ENCODE measurements at regions not wholly inside any gene's neighbourhood (a gene's known extent, or its start where the extent isn't known, plus 50 kb on each side); places are given as distances from the start of the nearest gene placed in this dataset.

DNA sequence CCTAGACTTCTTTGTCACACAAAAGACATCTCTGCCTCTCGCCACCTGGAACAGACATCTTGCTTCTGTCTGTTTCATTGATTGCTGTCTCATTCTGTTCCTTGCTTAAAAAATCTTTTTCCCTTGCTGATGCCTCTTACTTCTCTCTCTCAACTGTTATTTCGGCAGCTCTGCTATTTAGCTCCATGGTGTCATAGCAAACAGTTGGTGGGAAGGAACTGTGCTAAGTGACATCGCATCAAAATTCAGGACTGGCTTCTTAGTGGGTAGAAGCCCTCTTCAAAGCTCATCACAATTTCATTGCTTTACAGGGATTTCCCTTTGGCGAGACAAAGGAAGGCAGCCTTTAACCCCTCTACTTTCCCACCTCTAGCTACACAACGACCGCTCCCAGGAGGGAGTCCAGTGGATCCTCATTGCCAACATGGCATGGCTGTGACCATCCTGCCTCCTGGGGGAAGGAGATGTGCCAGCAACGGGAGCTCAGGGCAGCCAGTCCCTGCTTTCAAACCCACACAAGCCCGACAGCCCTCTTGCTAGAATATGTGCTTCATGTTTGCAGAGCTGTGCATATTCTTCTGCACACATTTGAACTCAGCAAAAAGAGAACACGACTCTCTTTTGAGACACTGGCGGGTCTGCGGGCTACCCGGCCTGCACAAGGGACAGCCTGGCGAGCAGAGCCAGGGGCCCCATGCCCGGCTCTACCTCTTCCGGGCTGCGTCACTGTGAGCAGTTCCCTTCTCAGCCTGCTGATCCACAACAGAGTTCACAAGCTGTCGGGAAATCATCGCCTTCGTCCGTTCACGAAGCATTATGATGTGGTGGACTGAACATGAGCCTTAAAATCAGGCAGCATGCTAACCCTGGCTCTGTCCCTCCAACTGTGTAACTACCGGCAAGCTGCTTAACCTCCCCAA is 51.1 kb upstream of the JAM3 start:
- Histone ChIP-seq H3K27me3 (ENCODE audit: control insufficient read depth, insufficient read depth, low read length) (peaks cover 20% of the 10 kb centered on the region), H2AFZ (replicated peaks; ENCODE audit: low read length, poor library complexity) (no peak overlapping the region), H3K9ac (ENCODE audit: low read depth, low read length) (no peak overlapping the region), H2AK5ac (ENCODE audit: low read depth, low read length) (no peak overlapping the region), H3K4ac (ENCODE audit: low read depth, low read length) (no peak overlapping the region), H3K36me3 (ENCODE audit: control insufficient read depth, insufficient read depth, low read length) (no peaks in the 10 kb centered on the region), H3K79me1 (ENCODE audit: low read depth in 1 of 2, low read length in 2 of 2) (no peaks in the 10 kb centered on the region), H4K8ac (ENCODE audit: low read depth in 2 of 2, low read length in 2 of 2) (no peak overlapping the region), H3K23ac (ENCODE audit: low read depth, low read length) (no peak overlapping the region), H3K4me1 (ENCODE audit: control insufficient read depth, insufficient read depth, low read length) (no peaks in the 10 kb centered on the region), H3K14ac (replicated peaks; ENCODE audit: low read depth, low read length) (no peak overlapping the region), H2AK9ac (replicated peaks; ENCODE audit: low read depth, low read length, poor library complexity) (no peak overlapping the region), H3K9me3 (ENCODE audit: control insufficient read depth, insufficient read depth, low read length) (no peaks in the 10 kb centered on the region), H3K56ac (ENCODE audit: extremely low read depth, insufficient read depth, low read length) (no peak overlapping the region), H2BK5ac (ENCODE audit: low read depth, low read length, poor library complexity, severe bottlenecking) (no peak overlapping the region), H4K91ac (ENCODE audit: insufficient read depth, low read depth, low read length) (no peak overlapping the region), H2BK15ac (ENCODE audit: low read depth, low read length) (no peak overlapping the region), H3K27ac (ENCODE audit: insufficient read depth, low read length) (no peak overlapping the region), H3K18ac (ENCODE audit: low read depth, low read length) (no peak overlapping the region), H4K5ac (ENCODE audit: low read depth, low read length) (no peak overlapping the region), H2BK120ac (ENCODE audit: low read depth, low read length) (no peak overlapping the region), H3K4me3 (ENCODE audit: insufficient read depth, low read depth, low read length) (no peak overlapping the region), H3K9me1 (ENCODE audit: insufficient read depth, low read length) (no peaks in the 10 kb centered on the region), H4K20me1 (ENCODE audit: insufficient read depth, low read length) (no peaks in the 10 kb centered on the region), H2BK20ac (ENCODE audit: low read depth, low read length) (no peak overlapping the region), H3K4me2 (ENCODE audit: low read depth, low read length) (no peak overlapping the region)
- dilution Hi-C loops (cut with HindIII; ENCODE audit: low sequenced_read_pairs, unreplicated experiment) (no loop called here), intact Hi-C loops (cut with micrococcal nuclease) (no loop called here), in situ Hi-C loops (cut with MboI; ENCODE audit: low sequenced_read_pairs) (no loop called here)
- DNase-seq = no peak
- no peak for TF ChIP-seq RFX5 (IDR thresholded peaks at IDR 0.05; ENCODE audit: low read depth, low read length)
- TF ChIP-seq MAFK (IDR thresholded peaks at IDR 0.05; ENCODE audit: low read depth, low read length) = no peak
- TF ChIP-seq, protein P1, sequence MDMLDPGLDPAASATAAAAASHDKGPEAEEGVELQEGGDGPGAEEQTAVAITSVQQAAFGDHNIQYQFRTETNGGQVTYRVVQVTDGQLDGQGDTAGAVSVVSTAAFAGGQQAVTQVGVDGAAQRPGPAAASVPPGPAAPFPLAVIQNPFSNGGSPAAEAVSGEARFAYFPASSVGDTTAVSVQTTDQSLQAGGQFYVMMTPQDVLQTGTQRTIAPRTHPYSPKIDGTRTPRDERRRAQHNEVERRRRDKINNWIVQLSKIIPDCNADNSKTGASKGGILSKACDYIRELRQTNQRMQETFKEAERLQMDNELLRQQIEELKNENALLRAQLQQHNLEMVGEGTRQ (IDR thresholded peaks at IDR 0.05; ENCODE audit: low read depth, low read length) = no peak
- no peak for TF ChIP-seq CHD1 (IDR thresholded peaks at IDR 0.05; ENCODE audit: low read depth, low read length)
- no peak for TF ChIP-seq FOS (IDR thresholded peaks at IDR 0.05; ENCODE audit: low read depth, low read length)
- TF ChIP-seq, protein P2, sequence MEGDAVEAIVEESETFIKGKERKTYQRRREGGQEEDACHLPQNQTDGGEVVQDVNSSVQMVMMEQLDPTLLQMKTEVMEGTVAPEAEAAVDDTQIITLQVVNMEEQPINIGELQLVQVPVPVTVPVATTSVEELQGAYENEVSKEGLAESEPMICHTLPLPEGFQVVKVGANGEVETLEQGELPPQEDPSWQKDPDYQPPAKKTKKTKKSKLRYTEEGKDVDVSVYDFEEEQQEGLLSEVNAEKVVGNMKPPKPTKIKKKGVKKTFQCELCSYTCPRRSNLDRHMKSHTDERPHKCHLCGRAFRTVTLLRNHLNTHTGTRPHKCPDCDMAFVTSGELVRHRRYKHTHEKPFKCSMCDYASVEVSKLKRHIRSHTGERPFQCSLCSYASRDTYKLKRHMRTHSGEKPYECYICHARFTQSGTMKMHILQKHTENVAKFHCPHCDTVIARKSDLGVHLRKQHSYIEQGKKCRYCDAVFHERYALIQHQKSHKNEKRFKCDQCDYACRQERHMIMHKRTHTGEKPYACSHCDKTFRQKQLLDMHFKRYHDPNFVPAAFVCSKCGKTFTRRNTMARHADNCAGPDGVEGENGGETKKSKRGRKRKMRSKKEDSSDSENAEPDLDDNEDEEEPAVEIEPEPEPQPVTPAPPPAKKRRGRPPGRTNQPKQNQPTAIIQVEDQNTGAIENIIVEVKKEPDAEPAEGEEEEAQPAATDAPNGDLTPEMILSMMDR (conservative IDR thresholded peaks at IDR 0.05; ENCODE audit: low read depth, low read length) = no peak
- TF ChIP-seq, protein P3, sequence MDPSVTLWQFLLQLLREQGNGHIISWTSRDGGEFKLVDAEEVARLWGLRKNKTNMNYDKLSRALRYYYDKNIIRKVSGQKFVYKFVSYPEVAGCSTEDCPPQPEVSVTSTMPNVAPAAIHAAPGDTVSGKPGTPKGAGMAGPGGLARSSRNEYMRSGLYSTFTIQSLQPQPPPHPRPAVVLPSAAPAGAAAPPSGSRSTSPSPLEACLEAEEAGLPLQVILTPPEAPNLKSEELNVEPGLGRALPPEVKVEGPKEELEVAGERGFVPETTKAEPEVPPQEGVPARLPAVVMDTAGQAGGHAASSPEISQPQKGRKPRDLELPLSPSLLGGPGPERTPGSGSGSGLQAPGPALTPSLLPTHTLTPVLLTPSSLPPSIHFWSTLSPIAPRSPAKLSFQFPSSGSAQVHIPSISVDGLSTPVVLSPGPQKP (IDR thresholded peaks at IDR 0.05; ENCODE audit: borderline replicate concordance, low read depth, low read length) = no peak
- ATAC-seq (ENCODE audit: low read depth) = no peak
- CTCF ChIA-PET = no interaction called here
- 61% methylated on average over 2 of the region's 22 CpGs; no CpG with 5 or more reads in 1 of the 2 experiments for WGBS, 2 experiments (ENCODE audit: extremely low coverage in 2 of 2, insufficient read length in 1 of 2)
- BruUV-seq (replicated peaks) = no TSS peak
- POLR2A ChIA-PET (ENCODE audit: unreplicated experiment) = no interaction called here
